Esophagus (tissue), 2 donors: ENCODE measurements at regions not wholly inside any gene's neighbourhood (a gene's known extent, or its start where the extent isn't known, plus 50 kb on each side); places are given as distances from the start of the nearest gene placed in this dataset.
"Not testable (repeated sequence)": the region's sequence is repeated elsewhere in the genome, so short reads cannot be mapped to it uniquely, and the experiment has no call there.

Source experiments
- H3K27ac ChIP-seq, 2 donors: one replicate each; pipeline ENCODE4 v1.5.1; 2013; ENCODE audit warnings: low read depth in 2 of 2, mild to moderate bottlenecking in 2 of 2, inconsistent platforms in 1 of 2, low read length in 1 of 2, moderate library complexity in 1 of 2
- H3K27me3 ChIP-seq, 2 donors: one replicate each; pipeline ENCODE4 v1.6.1; 2013; ENCODE audit warnings: low read length in 2 of 2, control low read depth in 1 of 2, mild to moderate bottlenecking in 1 of 2; ENCODE audit not compliant: insufficient read depth in 2 of 2, control insufficient read depth in 1 of 2
- H3K36me3 ChIP-seq, 2 donors: one replicate each; pipeline ENCODE4 v1.6.1; 2013; ENCODE audit warnings: low read length in 1 of 2; ENCODE audit not compliant: control insufficient read depth in 2 of 2, insufficient read depth in 2 of 2
- H3K4me1 ChIP-seq, 2 donors: one replicate each; pipeline ENCODE4 v1.6.1; 2013; ENCODE audit warnings: low read length in 1 of 2; ENCODE audit not compliant: control insufficient read depth in 2 of 2, insufficient read depth in 2 of 2
- H3K4me3 ChIP-seq, 2 donors: one replicate each; pipeline ENCODE4 v1.5.1; 2013; ENCODE audit warnings: low read length in 2 of 2, mild to moderate bottlenecking in 2 of 2, low read depth in 1 of 2, moderate library complexity in 1 of 2
- H3K9me3 ChIP-seq, 2 donors: one replicate each; pipeline ENCODE4 v1.6.1; 2013; ENCODE audit warnings: mild to moderate bottlenecking in 2 of 2, low read depth in 1 of 2, low read length in 1 of 2, moderate library complexity in 1 of 2; ENCODE audit not compliant: control insufficient read depth in 2 of 2, insufficient read depth in 1 of 2
- WGBS, 2 donors: extraction: QIAGEN DNeasy Blood & Tissue Kit; methylation state at CpG; one replicate each; pipeline ENCODE4 v1.1.7; 2013; 5-methylcytosine and 5-hydroxymethylcytosine counted together
- donor health status: healthy with polysubstance abuse.
- donor health status: Bipolar disorder and iron deficiency.

DNA sequence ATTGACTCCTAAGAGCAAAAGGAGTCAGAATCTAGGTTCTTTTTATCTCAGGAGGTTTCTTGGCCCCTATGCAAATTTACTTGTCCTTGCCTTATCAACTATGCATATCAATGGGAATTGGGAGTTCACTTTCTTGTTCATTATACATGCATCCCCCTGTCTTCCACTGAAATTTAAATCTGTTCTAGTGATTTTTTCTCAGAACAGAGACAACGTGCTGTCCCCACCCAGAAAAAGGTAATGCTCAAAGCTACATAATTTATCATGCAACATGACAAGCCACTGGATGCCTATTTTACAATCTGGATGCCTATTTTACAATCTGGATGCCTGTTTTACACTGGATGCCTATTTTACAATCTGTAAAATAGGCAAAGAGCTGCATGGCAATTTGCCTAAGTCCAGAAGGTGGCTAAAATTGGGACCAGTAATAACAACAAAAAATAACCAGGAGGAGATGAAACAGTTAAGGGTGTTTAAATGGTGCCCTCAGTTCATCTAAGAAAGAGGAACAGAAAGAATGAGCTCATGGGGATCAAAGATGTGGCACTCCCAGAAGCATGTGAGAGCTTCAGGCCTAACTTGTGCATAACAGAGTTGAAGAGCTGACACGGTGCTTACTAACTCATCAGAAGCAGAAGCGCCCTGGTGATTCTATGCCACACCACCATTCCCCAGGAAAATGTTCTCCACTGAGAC lies 537.8 kb upstream of the BOD1L1 start:
- H3K36me3 ChIP-seq, result no peaks in the 10 kb centered on the region
- H3K4me1 ChIP-seq, result no peaks in the 10 kb centered on the region
- H3K27ac ChIP-seq, result no peak overlapping the region
- 68 to 70% methylated on average over 3 of the region's 3 CpGs for WGBS, 2 donors
- H3K27me3 ChIP-seq, result no peaks in the 10 kb centered on the region
- H3K4me3 ChIP-seq, result no peak overlapping the region
- no peaks in the 10 kb centered on the region for H3K9me3 ChIP-seq

GRCh38 chr4:14167876-14168510 lies 540.5 kb upstream of the BOD1L1 start:
- Histone ChIP-seq H3K27me3 (no peaks in the 10 kb centered on the region), H3K27ac (no peak overlapping the region), H3K36me3 (no peaks in the 10 kb centered on the region), H3K4me3 (no peak overlapping the region), H3K9me3 (no peaks in the 10 kb centered on the region), H3K4me1 (no peaks in the 10 kb centered on the region)
- WGBS, 2 donors, result 64 to 68% methylated on average over 8 of the region's 8 CpGs

DNA sequence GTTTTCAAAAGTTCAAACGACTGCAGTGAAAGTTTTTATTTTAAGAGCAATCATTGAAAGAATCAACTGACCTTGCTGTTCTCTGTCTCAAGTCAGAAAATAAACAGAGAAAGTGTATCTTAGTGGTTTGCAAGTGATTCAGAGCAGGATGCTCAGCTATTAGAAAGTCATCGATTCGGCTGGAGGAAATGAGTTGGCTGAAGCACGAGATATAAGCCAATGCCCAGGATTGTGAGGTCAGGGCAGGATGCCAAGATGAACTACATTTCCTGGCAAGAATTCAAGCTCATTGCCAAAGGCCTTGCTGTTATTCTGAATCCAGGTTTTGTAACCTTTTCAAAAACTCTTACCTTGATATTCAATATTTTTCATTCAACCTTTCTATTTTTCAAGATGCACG lies 541.4 kb upstream of the BOD1L1 start:
- 21 to 23% methylated on average over 5 of the region's 5 CpGs for WGBS, 2 donors
- Histone ChIP-seq H3K4me3 (no peak overlapping the region), H3K27me3 (no peaks in the 10 kb centered on the region), H3K27ac (no peak overlapping the region), H3K4me1 (no peaks in the 10 kb centered on the region), H3K9me3 (no peaks in the 10 kb centered on the region), H3K36me3 (no peaks in the 10 kb centered on the region)

- no peaks in the 10 kb centered on the region for H3K36me3 ChIP-seq
- no peaks in the 10 kb centered on the region for H3K9me3 ChIP-seq
- H3K4me3 ChIP-seq, result no peak overlapping the region
- 40 to 61% methylated on average over 2 of the region's 2 CpGs for WGBS, 2 donors
- H3K27me3 ChIP-seq, result no peaks in the 10 kb centered on the region
- H3K4me1 ChIP-seq, result no peaks in the 10 kb centered on the region
- no peak overlapping the region for H3K27ac ChIP-seq
These were observed 541.9 kb upstream of the BOD1L1 start for GRCh38 chr4:14169460-14169859.

GRCh38 chr4:14169940-14170339 lies 542.4 kb upstream of the BOD1L1 start:
- not testable (repeated sequence) for H3K4me1 ChIP-seq, H3K4me3 ChIP-seq, H3K9me3 ChIP-seq, H3K36me3 ChIP-seq, H3K27me3 ChIP-seq, H3K27ac ChIP-seq
- WGBS, 2 donors, result 83 to 84% methylated on average over 6 of the region's 6 CpGs

GRCh38 chr4:14176613-14177012 lies 549.1 kb upstream of the BOD1L1 start:
- Histone ChIP-seq H3K4me1 (no peaks in the 10 kb centered on the region), H3K4me3 (no peak overlapping the region), H3K27me3 (no peaks in the 10 kb centered on the region), H3K9me3 (no peaks in the 10 kb centered on the region), H3K36me3 (no peaks in the 10 kb centered on the region), H3K27ac (no peak overlapping the region)
- WGBS, 2 donors, result 84 to 88% methylated on average over 3 of the region's 3 CpGs

DNA sequence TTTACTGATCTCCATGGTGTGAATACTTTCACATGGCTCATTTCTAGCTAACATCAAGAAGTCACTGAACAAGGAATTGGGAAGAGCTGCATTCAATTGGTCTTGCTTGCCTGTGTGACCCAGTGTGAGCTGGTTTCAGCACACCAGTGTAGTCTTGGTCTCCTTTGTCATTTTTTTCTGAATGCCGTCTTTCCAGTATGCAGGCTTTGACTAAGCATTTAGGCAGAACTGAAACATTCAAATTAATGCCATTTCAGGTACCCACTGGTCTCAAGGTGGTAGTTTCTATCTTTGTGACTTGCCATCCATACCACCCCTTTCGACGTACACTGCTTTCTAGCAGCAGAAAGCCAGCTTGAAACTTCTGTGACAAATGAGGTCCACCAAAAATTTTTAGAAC lies 550.5 kb upstream of the BOD1L1 start:
- no peaks in the 10 kb centered on the region for H3K4me1 ChIP-seq
- H3K27me3 ChIP-seq, result no peaks in the 10 kb centered on the region
- H3K9me3 ChIP-seq, result no peaks in the 10 kb centered on the region
- no peak overlapping the region for H3K4me3 ChIP-seq
- no peaks in the 10 kb centered on the region for H3K36me3 ChIP-seq
- no peak overlapping the region for H3K27ac ChIP-seq
- WGBS, 2 donors, result 85 to 87% methylated on average over 3 of the region's 3 CpGs

GRCh38 chr4:14178421-14178820 lies 550.9 kb upstream of the BOD1L1 start:
- no peaks in the 10 kb centered on the region for H3K4me1 ChIP-seq
- no peak overlapping the region for H3K27ac ChIP-seq
- H3K27me3 ChIP-seq, result no peaks in the 10 kb centered on the region
- no peaks in the 10 kb centered on the region for H3K36me3 ChIP-seq
- H3K4me3 ChIP-seq, result no peak overlapping the region
- H3K9me3 ChIP-seq, result no peaks in the 10 kb centered on the region
- 9 to 21% methylated on average over 1 of the region's 1 CpG for WGBS, 2 donors

DNA sequence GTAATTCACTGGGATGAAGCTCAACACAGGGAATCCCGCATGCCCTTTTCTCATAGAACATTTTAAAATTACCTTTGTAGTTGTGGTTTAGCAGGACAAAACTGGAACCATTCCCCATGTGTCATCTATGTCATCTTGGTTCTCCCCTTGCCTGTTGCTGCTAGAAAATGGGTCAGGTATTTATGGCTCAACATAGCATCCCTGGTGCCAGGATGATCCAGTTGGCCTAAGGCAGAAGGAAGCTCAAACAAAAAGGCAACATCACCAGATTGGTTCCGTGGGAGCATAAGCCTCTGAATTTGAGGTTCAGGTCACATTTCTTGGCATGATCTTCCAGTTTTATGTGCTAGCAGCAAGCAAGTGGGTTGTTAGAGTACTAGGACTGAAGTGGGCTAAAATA lies 552.6 kb upstream of the BOD1L1 start:
- no peaks in the 10 kb centered on the region for H3K36me3 ChIP-seq
- WGBS, 2 donors, result 71 to 75% methylated on average over 2 of the region's 2 CpGs
- no peaks in the 10 kb centered on the region for H3K9me3 ChIP-seq
- H3K27me3 ChIP-seq, result no peaks in the 10 kb centered on the region
- H3K4me3 ChIP-seq, result no peak overlapping the region
- H3K27ac ChIP-seq, result no peak overlapping the region
- no peaks in the 10 kb centered on the region for H3K4me1 ChIP-seq

GRCh38 chr4:14180983-14181601 lies 553.6 kb upstream of the BOD1L1 start:
- Histone ChIP-seq H3K4me1 (no peaks in the 10 kb centered on the region), H3K27me3 (no peaks in the 10 kb centered on the region), H3K9me3 (no peaks in the 10 kb centered on the region), H3K27ac (no peak overlapping the region), H3K4me3 (no peak overlapping the region), H3K36me3 (no peaks in the 10 kb centered on the region)
- 45% methylated on average over 6 of the region's 6 CpGs for WGBS, 2 donors
